LHCN-M2 (cell line): ENCODE measurements at regions not wholly inside any gene's neighbourhood (a gene's known extent, or its start where the extent isn't known, plus 50 kb on each side); places are given as distances from the start of the nearest gene placed in this dataset.
A peak's percentile ranks its signal among the peaks of the same experiment; 100 is the strongest.
"Not testable (repeated sequence)": the region's sequence is repeated elsewhere in the genome, so short reads cannot be mapped to it uniquely, and the experiment has no call there.

Experiments
- DNase-seq: peaks from one replicate; pipeline ENCODE4 v3.0.0-alpha.2; 2012; ENCODE audit warnings: low read depth

DNA sequence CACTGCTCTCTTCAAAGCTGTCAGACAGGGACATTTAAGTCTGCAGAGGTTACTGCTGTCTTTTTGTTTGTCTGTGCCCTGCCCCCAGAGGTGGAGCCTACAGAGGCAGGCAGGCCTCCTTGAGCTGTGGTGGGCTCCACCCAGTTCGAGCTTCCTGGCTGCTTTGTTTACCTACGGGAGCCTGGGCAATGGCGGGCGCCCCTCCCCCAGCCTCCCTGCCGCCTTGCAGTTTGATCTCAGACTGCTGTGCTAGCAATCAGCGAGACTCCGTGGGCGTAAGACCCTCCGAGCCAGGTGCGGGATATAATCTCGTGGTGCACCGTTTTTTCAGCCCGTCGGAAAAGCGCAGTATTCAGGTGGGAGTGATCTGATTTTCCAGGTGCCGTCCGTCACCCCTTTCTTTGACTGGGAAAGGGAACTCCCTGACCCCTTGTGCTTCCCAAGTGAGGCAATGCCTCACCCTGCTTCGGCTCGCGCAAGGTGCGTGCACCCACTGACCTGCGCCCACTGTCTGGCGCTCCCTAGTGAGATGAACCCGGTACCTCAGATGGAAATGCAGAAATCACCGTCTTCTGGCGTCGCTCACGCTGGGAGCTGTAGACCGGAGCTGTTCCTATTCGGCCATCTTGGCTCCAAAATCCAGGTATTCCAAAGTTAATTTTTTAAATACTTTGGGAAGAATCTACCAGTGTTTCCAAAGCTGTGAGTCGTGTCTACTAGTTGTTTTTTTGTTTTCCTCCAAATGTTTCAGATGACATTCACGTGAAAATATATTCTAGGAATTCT, 448.5 kb upstream of the FOXG1 start:
- not testable (repeated sequence) for DNase-seq

DNA sequence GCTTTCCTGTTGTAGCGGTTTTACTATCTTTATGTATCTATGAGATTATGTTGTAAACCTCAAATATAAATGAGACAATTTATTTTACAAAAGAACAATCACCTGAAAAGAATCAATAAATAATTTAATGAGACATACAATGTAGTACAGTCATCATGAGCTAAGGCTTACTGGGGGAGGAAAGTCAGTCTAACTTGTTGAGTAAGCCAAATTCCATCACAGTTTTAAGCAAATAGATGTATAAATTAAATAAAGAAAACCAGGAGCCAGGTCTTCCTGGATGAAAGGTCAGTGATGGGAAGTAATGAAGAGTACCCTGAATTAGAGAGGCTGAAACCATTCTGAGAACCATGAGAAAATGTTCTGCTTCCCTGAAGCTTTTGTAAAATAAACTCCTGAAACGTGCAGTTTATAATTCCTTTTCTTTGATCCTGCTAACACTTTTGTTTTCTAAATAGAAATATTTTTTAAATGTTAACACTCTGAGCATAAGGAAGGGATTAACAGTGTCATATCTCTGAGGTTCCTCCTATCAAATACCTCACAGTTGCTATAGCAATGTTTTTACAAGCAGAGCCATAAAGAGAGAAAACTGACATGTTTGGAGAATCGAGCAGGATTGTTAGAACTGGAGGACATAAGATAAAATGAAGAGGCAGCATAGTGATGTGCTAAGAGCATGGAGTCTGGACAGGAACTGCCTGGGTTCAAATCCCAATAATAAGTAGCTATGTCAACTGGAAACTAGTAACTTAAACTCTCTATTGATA, 444.9 kb upstream of the FOXG1 start:
- DNase-seq: peak; percentile 38

DNA sequence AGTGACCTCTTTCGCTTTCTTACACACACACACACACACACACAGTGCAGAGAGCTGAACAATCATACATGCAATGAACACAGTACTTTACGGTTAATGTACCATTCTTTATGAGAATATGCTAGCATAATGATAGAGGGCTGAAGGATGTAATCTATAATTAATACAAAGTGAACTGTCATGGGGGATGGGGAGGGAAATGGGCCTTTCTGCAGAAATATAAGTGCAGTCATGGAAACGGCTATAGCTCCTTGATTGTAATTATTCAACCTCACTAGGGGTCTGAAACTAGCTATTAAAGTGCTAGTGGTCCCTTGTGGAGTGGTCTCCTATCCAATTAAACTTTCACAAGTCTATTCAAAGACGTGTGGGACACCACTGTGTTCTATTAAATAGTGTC, 443.2 kb upstream of the FOXG1 start:
- DNase-seq: no peak

DNA sequence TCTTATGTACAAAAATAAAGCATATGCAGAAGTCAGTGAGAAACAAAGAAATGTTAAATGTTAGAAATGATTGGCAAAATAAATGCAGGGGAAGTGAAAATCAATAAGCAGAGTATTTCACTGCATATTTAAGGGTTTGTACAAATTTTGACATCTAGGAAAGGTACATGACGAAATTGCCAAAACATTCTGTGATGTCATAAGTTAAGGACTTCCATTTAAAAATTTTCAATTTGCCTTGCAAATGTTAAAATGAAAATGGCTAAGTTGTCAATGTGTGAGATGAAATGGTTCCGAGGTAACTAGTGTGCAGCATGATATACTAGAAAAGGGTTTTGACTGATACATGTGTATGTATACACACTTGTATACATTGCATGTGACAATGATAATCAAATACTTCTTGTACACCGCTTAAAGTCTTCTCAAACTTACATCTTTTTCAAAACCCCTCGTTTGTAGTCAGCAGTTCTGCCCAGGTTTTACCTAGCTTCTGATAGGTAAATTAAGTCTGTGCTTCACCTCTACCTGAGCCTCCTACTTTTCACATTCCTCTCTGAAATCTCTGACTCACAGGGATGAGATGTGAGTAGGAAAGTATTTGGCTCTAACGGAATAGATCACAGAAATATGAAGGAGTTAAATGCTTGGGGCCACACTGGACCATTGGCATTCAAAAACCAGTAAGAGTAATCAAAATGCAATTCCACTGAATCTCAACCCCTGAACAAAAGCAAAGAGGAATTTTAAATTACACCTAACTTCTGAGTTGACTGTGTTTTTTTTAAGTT, 442.4 kb upstream of the FOXG1 start:
- no peak for DNase-seq

DNA sequence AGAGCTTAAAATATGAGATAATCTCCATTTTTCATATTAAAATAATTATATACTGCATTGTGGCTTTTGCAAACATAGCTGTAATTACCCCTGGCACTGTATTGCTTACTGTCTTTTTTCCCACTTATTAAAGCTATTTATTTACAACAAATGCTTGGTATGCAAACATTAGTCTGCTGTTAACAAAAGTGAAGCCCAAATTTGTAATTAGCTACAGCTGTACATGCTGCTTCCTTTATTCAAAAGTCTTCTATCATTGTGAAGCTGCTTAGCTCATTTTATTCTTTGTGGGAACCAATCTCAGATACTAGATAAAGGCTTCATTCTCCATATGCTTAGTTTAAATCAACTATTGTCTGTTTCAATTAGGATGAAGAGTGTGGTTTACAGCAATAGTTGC, 425.8 kb upstream of the FOXG1 start:
- DNase-seq: no peak

DNA sequence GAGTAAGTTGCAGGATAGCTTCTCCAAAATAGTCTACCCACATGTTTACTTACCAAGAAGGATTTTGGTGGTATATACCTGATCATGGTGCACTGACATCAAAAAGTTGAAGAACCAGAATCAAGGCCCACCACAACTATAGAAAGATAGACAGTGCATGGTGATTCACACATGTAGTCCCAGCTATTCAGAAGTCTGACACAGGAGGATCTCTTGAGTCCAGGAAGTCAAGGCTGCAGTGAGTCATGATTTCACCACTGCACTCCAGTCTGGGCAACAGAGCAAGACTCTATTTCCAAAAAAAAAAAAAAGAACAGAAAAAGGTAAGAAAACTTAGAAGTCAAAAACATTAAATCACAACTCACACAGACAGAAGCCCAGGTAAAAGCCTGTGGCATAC, 422.2 kb upstream of the FOXG1 start:
- peak; percentile 50 for DNase-seq

DNA sequence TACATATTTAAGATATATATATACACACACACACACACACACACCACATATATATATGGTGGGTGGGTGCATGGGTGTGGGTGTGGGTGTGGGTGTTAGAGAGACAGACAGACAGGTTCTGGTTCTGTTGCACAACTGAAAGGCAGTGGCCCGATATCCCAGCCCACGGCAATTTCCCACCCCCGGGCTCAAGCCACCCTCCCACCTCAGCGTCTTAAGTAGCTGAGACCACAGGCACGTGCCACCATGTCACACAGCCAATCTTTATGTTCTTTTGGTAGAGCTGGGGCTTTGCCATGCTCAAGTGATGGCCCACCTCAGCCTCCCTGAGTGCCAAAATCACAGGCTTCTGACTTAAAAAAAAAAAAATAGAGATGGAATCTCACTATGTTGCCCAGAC, 417.8 kb upstream of the FOXG1 start:
- no peak for DNase-seq

DNA sequence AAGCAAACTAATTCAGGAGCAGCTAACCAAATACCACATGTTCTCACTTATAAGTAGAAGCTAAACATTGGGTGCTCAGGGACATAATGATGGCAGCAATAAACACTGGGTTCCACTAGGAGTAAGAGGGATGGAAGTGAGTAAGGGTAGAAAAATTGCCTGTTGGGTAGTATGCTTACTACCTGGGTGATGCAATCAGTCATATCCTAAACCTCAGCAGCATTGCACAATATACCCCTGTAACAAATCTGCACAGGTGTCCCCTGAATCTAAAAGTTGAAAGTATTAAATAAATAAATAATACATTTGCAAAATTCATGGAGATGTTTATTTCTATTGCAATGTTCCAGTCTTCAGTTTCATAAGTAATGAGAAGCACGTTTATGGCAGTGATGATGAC, 409.8 kb upstream of the FOXG1 start:
- DNase-seq: no peak

DNA sequence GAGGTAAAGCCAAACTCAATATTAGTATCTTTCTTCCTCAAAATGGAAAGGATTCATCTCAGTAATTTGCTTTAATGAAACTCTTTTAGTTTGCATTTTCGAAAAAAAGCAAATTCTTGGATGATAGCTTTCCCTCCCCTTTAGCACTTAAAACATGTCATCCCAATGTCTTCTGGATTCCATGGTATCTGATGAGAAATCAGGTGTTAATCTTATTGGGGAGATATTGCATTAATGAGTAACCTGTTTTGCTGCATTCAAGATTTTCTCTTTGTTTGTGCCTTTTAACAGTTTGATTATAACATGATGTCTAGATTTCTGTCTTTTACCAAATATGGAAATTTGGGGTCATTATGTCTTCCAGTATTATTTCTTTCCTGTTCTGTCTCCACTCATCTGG, 405.1 kb upstream of the FOXG1 start:
- peak; percentile 26 for DNase-seq

DNA sequence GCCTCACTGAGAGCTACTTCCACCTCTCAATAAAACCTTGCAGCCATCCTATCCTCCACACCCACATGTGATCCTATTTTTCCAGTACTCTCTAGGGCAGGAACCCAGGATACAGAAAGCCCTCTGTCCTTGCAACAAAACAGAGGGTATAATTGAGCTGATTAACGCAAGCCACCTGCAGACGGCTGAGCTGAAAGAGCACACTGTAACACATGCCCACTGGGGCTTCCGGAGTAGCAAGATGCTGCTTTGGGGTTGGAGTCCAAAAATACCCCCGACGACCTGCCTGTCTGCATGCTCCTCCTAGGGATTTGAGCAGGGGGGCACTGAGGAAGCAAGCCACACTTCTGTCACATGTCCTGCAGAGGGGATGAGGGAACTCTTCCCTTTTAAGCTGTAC, 401.1 kb upstream of the FOXG1 start:
- no peak for DNase-seq

DNA sequence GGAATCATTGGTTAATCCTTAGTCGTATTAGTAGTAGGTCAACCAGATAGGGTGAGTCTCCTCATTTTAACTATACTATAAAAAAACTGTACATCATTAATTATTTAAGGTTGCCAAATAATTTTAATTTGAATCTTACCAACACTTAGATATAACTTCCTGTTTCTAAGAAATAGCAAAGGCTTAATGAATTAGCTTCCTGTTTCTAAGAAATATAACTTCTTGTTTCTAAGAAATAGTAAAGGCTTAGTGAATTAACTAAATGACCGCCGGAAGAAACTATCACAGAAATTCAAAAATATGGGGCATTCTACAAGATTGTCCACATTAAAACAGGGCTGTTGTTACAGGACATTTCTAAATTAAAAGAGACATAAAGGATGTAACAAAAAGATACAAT, 392.9 kb upstream of the FOXG1 start:
- DNase-seq: no peak

DNA sequence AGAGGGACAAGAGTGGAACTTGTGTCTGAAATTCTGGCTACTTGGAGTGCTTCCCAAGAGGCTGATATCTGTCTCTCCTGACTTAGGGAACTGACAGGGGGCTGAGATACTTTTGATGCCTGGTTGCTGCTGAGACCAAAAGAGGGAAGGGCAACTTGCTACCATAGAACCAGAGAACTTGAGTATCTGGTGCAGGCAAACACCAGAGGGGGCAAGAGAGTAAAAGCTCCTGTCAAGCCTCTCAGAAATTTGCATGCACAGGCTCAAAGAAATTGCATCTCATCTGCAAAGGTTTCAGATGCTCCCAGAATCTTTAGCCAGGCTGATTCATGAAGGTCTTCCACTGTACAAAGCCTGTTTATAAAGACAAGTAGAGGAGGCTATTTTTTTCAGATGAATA, 391.3 kb upstream of the FOXG1 start:
- DNase-seq: no peak

DNA sequence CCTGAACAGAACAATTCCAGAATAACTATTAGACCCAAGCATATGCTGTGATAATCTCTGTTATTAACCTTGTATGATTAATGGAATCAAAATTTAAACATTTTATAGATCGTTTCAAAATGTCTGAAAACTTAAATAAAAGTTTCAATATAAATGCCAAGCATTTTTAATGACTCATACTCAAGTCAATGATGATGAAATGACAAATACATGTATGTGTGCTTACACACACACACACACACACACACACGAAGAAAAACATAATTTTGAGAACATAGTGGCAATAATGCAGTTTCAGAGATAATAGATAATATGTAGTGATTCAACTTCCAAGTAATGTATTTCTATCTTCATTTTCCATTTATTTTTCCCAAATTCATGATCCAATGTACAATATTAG, 384.9 kb upstream of the FOXG1 start:
- DNase-seq: peak; percentile 31

DNA sequence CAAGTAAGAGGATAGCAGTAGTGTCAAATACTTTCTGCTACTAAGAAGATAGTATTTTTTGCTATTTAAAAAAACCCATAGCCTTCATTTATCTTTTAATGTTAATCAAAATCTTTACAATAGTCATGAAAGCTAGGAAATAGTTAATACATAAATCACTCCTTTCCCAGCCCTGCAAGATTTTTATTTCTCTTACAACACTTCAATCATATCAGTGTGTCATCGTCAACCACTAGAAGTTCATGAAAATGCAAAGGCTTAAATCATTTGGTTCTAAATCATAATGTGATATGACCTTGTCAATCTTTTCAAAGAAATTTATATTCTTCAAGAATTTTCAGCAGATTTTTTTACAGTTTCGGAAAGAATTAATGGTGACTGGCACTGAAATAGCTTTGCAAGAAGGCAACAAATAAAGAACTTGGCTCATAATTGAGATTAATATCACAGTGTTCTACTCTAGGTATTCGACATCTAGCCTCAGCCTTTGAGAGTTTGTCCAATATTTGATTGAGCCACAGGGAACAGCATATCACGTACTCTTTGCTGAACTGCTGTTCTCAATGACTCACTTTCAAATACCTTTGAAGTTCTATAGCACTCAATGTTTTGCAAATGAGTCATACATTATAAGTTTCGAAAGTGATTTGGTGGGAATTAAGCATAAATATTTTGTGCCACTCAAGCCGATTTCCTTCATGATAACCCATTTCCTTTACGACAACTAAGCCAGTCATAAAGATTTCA, 384.0 kb upstream of the FOXG1 start:
- DNase-seq: peak; percentile 84

DNA sequence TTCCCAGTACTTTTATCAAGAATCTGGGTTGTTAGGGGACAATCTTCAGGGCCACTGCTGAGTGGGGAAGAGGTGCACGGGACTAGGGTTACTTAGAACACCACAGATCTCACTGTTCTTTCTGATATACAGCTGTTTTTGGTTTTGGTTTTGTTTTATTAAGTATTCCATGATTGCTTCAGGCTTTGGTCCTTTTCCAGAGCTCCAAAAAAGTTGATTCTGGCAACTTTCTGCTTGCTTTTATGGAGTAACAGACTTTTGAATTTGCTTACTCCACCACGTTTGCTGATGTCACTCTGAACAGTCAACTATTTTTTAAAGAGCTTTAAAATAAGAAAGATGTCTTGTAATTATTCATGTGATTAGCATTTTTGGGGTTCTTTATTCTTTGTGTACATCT, 368.1 kb upstream of the FOXG1 start:
- peak; percentile 48 for DNase-seq

DNA sequence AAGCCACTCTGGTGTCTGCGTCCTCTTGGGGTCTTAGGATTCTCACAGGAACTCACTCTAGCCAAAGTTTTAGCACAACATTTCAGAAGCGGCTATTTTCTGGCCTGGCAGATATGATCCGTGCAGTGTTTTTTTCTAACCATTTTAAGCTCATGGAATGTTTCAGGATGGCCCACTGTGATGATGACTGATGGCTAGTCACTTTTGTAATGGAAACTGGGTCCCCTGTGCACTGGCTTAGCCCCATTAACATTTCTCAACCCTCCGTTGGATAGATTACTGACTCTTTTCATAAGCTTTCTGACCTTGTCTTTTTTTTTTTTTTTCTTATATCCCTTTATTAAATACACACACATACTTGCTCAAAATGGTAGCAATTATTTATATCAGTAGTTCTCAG, 364.9 kb upstream of the FOXG1 start:
- DNase-seq: not testable (repeated sequence)

DNA sequence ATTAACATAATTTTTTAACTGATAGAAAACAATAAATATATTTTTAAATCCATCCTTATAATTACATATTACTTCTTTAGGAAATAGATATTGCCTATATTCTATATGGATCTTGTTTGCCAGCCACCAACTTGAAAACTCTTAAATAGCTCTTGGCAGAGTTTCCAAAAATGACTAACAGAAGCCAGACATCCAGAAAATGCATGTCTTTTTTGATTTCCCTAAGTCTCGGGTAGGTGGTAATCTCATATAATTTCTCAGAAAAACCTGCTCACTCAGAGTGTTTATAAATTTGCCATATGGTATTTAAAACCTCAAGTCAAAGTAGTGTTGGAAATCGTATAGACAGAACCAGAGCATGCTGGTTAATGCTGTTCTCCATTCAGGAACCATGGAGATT, 360.4 kb upstream of the FOXG1 start:
- peak; percentile 28 for DNase-seq

DNA sequence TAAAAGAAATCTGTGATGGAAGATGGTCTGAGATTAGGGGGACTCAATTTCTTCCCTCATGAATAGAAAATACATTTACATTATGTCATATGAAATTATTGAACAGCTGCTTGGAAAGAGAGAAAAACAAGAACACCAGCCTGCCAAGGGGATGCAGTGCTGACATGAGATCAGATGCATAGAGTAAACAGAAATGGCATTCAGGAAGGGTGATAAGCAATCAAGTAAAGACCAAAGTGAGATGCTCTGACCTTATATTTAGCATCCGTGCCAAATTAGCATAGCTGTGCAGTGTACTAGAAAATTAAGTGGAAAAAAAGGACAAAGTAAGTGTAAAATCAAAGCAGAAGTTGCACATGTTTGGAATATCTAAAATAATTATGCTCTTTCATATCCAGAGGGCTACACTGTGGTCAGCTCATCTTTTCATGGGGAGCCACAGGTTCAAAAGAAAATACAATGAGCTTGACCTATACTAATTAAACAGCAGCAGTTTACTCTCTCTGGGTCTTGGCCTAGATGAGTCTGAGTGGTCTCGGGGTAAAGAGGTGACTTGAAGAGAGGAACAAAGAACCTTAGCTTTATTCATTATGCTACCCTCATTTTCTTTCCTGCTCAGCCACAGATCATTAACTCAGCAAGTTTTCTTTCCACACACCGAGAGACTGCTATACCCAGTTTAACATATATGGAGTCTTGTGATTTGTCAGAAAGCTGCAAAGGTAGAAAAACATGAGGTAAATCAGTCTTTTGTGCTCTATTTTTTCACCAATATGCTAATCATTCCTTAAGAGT, 359.4 kb upstream of the FOXG1 start:
- no peak for DNase-seq

DNA sequence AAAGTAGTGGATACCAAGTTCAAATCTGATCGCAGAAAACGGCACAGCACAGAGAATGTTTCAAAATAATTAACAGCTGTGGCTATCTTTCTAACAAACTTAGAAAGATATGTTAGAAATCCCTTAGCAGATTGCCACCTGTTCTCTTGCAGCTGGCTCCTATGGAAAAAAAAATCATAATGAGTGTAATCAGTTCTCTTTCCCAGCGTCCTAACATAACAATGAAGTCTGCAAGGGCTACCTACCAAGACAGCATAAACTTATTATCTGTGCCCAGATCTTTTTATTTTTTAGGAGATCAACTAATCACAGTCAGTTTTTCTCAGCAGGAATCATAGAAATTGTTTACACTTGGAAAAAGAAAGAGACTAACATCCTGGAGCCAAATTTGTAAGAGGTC, 358.6 kb upstream of the FOXG1 start:
- peak; percentile 55 for DNase-seq

DNA sequence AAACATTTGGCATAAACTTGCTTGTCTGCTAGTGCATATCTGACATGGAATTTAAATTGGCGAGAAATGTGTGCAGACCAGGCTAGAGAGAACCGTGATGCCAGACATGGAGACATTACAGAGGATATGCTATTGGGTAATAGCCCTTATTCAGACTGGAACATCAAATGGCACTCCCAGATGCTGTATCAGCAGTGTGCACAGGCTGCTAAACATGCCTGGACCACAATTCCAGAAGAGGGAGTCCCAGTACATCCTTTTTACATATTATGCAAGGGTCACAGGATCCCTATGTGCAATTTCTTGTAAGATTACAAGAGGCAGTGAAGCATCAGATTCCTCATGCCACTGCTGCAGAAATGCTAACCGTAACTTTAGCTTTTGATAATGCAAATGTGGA, 354.5 kb upstream of the FOXG1 start:
- DNase-seq: peak; percentile 71

DNA sequence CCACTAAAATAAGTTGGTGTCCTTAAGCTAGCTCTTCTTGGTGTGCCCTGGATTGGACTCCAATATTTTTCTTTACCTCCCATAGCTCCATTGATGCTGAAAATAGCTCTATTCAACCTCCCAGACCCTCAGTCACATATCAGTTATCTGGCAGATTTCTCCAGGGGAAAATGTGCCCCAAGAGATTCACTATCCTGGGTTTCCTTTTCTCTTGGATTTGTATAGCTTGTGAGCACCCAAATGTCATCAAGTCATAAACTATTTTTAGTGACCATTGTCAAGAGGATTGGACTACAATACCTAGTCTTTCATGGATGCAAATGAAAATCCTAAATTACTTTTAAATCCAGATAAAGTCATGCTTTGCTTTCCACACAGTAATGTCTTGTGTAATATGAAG, 339.6 kb upstream of the FOXG1 start:
- no peak for DNase-seq
